H9 (cell line): ENCODE measurements at regions not wholly inside any gene's neighbourhood (a gene's known extent, or its start where the extent isn't known, plus 50 kb on each side); places are given as distances from the start of the nearest gene placed in this dataset.

Source experiments
- DNase-seq: peaks from one replicate; pipeline ENCODE4 v3.0.0-alpha.2; 2017
- H2AFZ ChIP-seq: one replicate; pipeline ENCODE4 v1.6.1; 2013; ENCODE audit warnings: mild to moderate bottlenecking, low read length, control low read depth, moderate library complexity
- H2AK5ac ChIP-seq: 2 replicates; pipeline ENCODE4 v1.6.1; 2013; ENCODE audit warnings: low read length, control low read depth, mixed read lengths; ENCODE audit not compliant: insufficient read length
- H2BK120ac ChIP-seq: one replicate; pipeline ENCODE4 v1.6.1; 2013; ENCODE audit warnings: low read depth, mild to moderate bottlenecking, low read length, control low read depth, inconsistent platforms; ENCODE audit not compliant: poor library complexity, severe bottlenecking
- H2BK12ac ChIP-seq: 2 replicates; pipeline ENCODE4 v1.6.1; 2013; ENCODE audit warnings: low read length, control low read depth, mixed read lengths, low read depth; ENCODE audit not compliant: insufficient read length
- H2BK15ac ChIP-seq: 2 replicates; pipeline ENCODE4 v1.6.1; 2013; ENCODE audit warnings: low read depth, low read length, control low read depth
- H2BK20ac ChIP-seq: one replicate; pipeline ENCODE4 v1.6.1; 2013; ENCODE audit warnings: low read depth, mild to moderate bottlenecking, low read length, control low read depth, inconsistent platforms; ENCODE audit not compliant: poor library complexity, severe bottlenecking
- H2BK5ac ChIP-seq: 2 replicates; pipeline ENCODE4 v1.6.1; 2013; ENCODE audit warnings: low read length, control low read depth, mixed read lengths; ENCODE audit not compliant: insufficient read length
- H3K14ac ChIP-seq: 2 replicates; pipeline ENCODE4 v1.6.1; 2013; ENCODE audit warnings: low read length, control low read depth; ENCODE audit not compliant: insufficient read depth
- H3K18ac ChIP-seq: 2 replicates; pipeline ENCODE4 v1.6.1; 2013; ENCODE audit warnings: low read depth, mild to moderate bottlenecking, mixed read lengths, low read length, control low read depth; ENCODE audit not compliant: insufficient read length
- H3K23ac ChIP-seq: 2 replicates; pipeline ENCODE4 v1.6.1; 2013; ENCODE audit warnings: low read length, control low read depth, mixed read lengths, low read depth; ENCODE audit not compliant: insufficient read length
- H3K23me2 ChIP-seq: 2 replicates; pipeline ENCODE4 v1.6.1; 2013; ENCODE audit warnings: low read depth, mild to moderate bottlenecking, mixed read lengths, low read length, control low read depth; ENCODE audit not compliant: insufficient read length, poor library complexity, severe bottlenecking
- H3K27ac ChIP-seq: 2 replicates; pipeline ENCODE4 v1.5.1; 2013; ENCODE audit warnings: low read length, control low read depth, mixed read lengths, low read depth; ENCODE audit not compliant: insufficient read length
- H3K27me3 ChIP-seq: 2 replicates; pipeline ENCODE4 v1.6.1; 2013; ENCODE audit warnings: low read length, control low read depth, inconsistent platforms; ENCODE audit not compliant: insufficient read depth
- H3K4ac ChIP-seq: 2 replicates; pipeline ENCODE4 v1.6.1; 2013; ENCODE audit warnings: low read depth, mild to moderate bottlenecking, control low read depth, inconsistent platforms, low read length, moderate library complexity
- H3K4me1 ChIP-seq: 2 replicates; pipeline ENCODE4 v1.6.1; 2013; ENCODE audit warnings: low read length, control low read depth, inconsistent platforms; ENCODE audit not compliant: insufficient read depth
- H3K4me2 ChIP-seq: 2 replicates; pipeline ENCODE4 v1.6.1; 2013; ENCODE audit warnings: low read length, control low read depth, mixed read lengths; ENCODE audit not compliant: insufficient read length, insufficient read depth
- H3K56ac ChIP-seq: 2 replicates; pipeline ENCODE4 v1.6.1; 2013; ENCODE audit warnings: low read depth, mild to moderate bottlenecking, mixed read lengths, low read length, control low read depth; ENCODE audit not compliant: insufficient read length
- H3K79me1 ChIP-seq: 2 replicates; pipeline ENCODE4 v1.6.1; 2013; ENCODE audit warnings: low read depth, mild to moderate bottlenecking, moderate library complexity, low read length, control low read depth, inconsistent platforms; ENCODE audit not compliant: insufficient read depth, poor library complexity, severe bottlenecking
- H3K79me2 ChIP-seq: 2 replicates; pipeline ENCODE4 v1.6.1; 2013; ENCODE audit warnings: low read length, control low read depth, inconsistent platforms; ENCODE audit not compliant: insufficient read depth
- H3K9ac ChIP-seq: 2 replicates; pipeline ENCODE4 v1.6.1; 2013; ENCODE audit warnings: low read length, control low read depth, mixed read lengths; ENCODE audit not compliant: insufficient read length; ENCODE audit errors: extremely low read depth
- H3K9me3 ChIP-seq: one replicate; pipeline ENCODE4 v1.6.1; 2013; ENCODE audit warnings: low read depth, low read length, inconsistent platforms; ENCODE audit not compliant: control insufficient read depth
- H3T11ph ChIP-seq: one replicate; pipeline ENCODE4 v1.6.1; 2013; ENCODE audit warnings: mild to moderate bottlenecking, low read length, control low read depth, inconsistent platforms
- H4K20me1 ChIP-seq: one replicate; pipeline ENCODE4 v1.6.1; 2013; ENCODE audit not compliant: control insufficient read depth, insufficient read length, insufficient read depth
- H4K5ac ChIP-seq: 2 replicates; pipeline ENCODE4 v1.6.1; 2013; ENCODE audit warnings: low read depth, mild to moderate bottlenecking, mixed read lengths, low read length, control low read depth; ENCODE audit not compliant: insufficient read length
- H4K8ac ChIP-seq: replicated peaks from 2 replicates; pipeline ENCODE4 v1.6.1; 2013; ENCODE audit warnings: low read length, control low read depth, mixed read lengths, low read depth; ENCODE audit not compliant: insufficient read length
- H4K91ac ChIP-seq: 2 replicates; pipeline ENCODE4 v1.6.1; 2013; ENCODE audit warnings: low read depth, mild to moderate bottlenecking, moderate library complexity, mixed read lengths, low read length, control low read depth; ENCODE audit not compliant: insufficient read length
- H3K27ac Mint-ChIP-seq, 3 experiments: 2 replicates in 2 of 3; 3 replicates in 1 of 3; pipeline ENCODE4 v1.8.0; 2020 to 2021; ENCODE audit warnings: mixed read lengths in 3 of 3, mild to moderate bottlenecking in 1 of 3, moderate library complexity in 1 of 3
- H3K27me3 Mint-ChIP-seq: 2 replicates; pipeline ENCODE4 v1.8.0; 2021; ENCODE audit warnings: low read depth, mild to moderate bottlenecking, moderate library complexity, mixed read lengths
- H3K36me3 Mint-ChIP-seq, 3 experiments: 2 replicates in 2 of 3; 3 replicates in 1 of 3; pipeline ENCODE4 v1.8.0; 2020 to 2021; ENCODE audit warnings: low read depth in 3 of 3, mixed read lengths in 3 of 3; ENCODE audit not compliant: insufficient read depth in 1 of 3
- H3K4me1 Mint-ChIP-seq, 2 experiments: 2 replicates each; pipeline ENCODE4 v1.8.0; 2020; ENCODE audit warnings: mixed read lengths in 2 of 2
- H3K4me3 Mint-ChIP-seq, 2 experiments: 2 replicates in 1 of 2; 3 replicates in 1 of 2; pipeline ENCODE4 v1.8.0; 2020 to 2021; ENCODE audit warnings: mild to moderate bottlenecking in 2 of 2, mixed read lengths in 2 of 2, moderate library complexity in 1 of 2
- H3K9me3 Mint-ChIP-seq, 2 experiments: 2 replicates in 1 of 2; 3 replicates in 1 of 2; pipeline ENCODE4 v1.8.0; 2020; ENCODE audit warnings: mild to moderate bottlenecking in 2 of 2, mixed read lengths in 2 of 2, moderate library complexity in 1 of 2
- TF ChIP-seq, protein P1 (sequence below): fragments of 200-600 bp; sonication (generic); conservative IDR thresholded peaks from 3 replicates; pipeline ENCODE4 v1.8.0; 2021; ENCODE audit warnings: antibody characterized with exemption, mild to moderate bottlenecking

- no peak overlapping the region for H4K8ac ChIP-seq
- Mint-ChIP-seq H3K36me3 (peaks cover 3 to 6% (median 5%) of the 10 kb centered on the region in 3 experiments; a peak in 3 of 7 replicates), H3K4me3 (no peak overlapping the region), H3K4me1 (peaks cover 6 to 11% of the 10 kb centered on the region in 2 experiments; a peak in 3 of 4 replicates), H3K9me3 (peaks cover 0 to 2% of the 10 kb centered on the region in 2 experiments; a peak in 2 of 5 replicates), H3K27ac (no peak overlapping the region; a peak in 2 of 7 replicates), H3K27me3 (no peaks in the 10 kb centered on the region)
- H2BK12ac ChIP-seq, result no peak overlapping the region
- H2BK15ac ChIP-seq, result no peak overlapping the region
- no peak overlapping the region for H3K56ac ChIP-seq
- H3K4me1 ChIP-seq, result no peaks in the 10 kb centered on the region
- TF ChIP-seq, protein P1, sequence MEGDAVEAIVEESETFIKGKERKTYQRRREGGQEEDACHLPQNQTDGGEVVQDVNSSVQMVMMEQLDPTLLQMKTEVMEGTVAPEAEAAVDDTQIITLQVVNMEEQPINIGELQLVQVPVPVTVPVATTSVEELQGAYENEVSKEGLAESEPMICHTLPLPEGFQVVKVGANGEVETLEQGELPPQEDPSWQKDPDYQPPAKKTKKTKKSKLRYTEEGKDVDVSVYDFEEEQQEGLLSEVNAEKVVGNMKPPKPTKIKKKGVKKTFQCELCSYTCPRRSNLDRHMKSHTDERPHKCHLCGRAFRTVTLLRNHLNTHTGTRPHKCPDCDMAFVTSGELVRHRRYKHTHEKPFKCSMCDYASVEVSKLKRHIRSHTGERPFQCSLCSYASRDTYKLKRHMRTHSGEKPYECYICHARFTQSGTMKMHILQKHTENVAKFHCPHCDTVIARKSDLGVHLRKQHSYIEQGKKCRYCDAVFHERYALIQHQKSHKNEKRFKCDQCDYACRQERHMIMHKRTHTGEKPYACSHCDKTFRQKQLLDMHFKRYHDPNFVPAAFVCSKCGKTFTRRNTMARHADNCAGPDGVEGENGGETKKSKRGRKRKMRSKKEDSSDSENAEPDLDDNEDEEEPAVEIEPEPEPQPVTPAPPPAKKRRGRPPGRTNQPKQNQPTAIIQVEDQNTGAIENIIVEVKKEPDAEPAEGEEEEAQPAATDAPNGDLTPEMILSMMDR, result no peak
- H4K91ac ChIP-seq, result no peak overlapping the region
- H2BK120ac ChIP-seq, result no peak overlapping the region
- no peak overlapping the region for H2AK5ac ChIP-seq
- no peak overlapping the region for H3K27ac ChIP-seq
- H3K23ac ChIP-seq, result no peak overlapping the region
- H3K79me1 ChIP-seq, result no peaks in the 10 kb centered on the region
- H3K18ac ChIP-seq, result no peak overlapping the region
- H3K23me2 ChIP-seq, result no peaks in the 10 kb centered on the region
- H4K5ac ChIP-seq, result no peak overlapping the region
- H2BK20ac ChIP-seq, result no peak overlapping the region
- H4K20me1 ChIP-seq, result no peaks in the 10 kb centered on the region
- no peaks in the 10 kb centered on the region for H3K9me3 ChIP-seq
- no peak overlapping the region for H3K4me2 ChIP-seq
- H3K9ac ChIP-seq, result no peak overlapping the region
- no peak for DNase-seq
- no peak overlapping the region for H3T11ph ChIP-seq
- H3K4ac ChIP-seq, result no peak overlapping the region
- H3K14ac ChIP-seq, result no peak overlapping the region
- no peak overlapping the region for H2AFZ ChIP-seq
- H2BK5ac ChIP-seq, result no peak overlapping the region
- H3K27me3 ChIP-seq, result no peaks in the 10 kb centered on the region
- no peaks in the 10 kb centered on the region for H3K79me2 ChIP-seq
Observed at GRCh38 chr2:39540414-39540813, 103.3 kb upstream of the MAP4K3 start.
